IMR-90 (cell line): ENCODE measurements at regions not wholly inside any gene's neighbourhood (a gene's known extent, or its start where the extent isn't known, plus 50 kb on each side); places are given as distances from the start of the nearest gene placed in this dataset.
A peak's percentile ranks its signal among the peaks of the same experiment; 100 is the strongest.

ENCODE experiments used
- ATAC-seq: fragments of 200-7000 bp; cut with Tn5 transposase; 2 replicates; pipeline ENCODE4 v1.9.1; 2020; ENCODE audit warnings: low read depth, mild to moderate bottlenecking, moderate library complexity
- BruUV-seq: library from RNA; stranded (reverse); fragments of 400-500 nt; replicated peaks from 2 replicates; lab custom pipeline; 2021; lab: Mats Ljungman, UMichigan
- CTCF ChIA-PET: fragments of 300-600 bp; formaldehyde crosslinking; extraction: SDS; loops from one replicate; lab custom pipeline; 2021; ENCODE audit warnings: antibody characterized with exemption; lab: Yijun Ruan, JAX
- POLR2A ChIA-PET: fragments of 300-600 bp; sonication (Branson Sonifier 250); formaldehyde crosslinking; loops from one replicate; lab custom pipeline; 2022; ENCODE audit warnings: antibody characterized with exemption; ENCODE audit not compliant: unreplicated experiment; lab: Charles Lee
- DNase-seq: peaks from one replicate; pipeline ENCODE4 v3.0.0; 2013
- H2AFZ ChIP-seq: replicated peaks from 2 replicates; pipeline ENCODE3; 2013; ENCODE audit warnings: low read length, mild to moderate bottlenecking; ENCODE audit not compliant: poor library complexity
- H2AK5ac ChIP-seq: 2 replicates; pipeline ENCODE4 v1.6.1; 2013; ENCODE audit warnings: low read depth, low read length, inconsistent platforms
- H2AK9ac ChIP-seq: replicated peaks from 2 replicates; pipeline ENCODE3; 2013; ENCODE audit warnings: mild to moderate bottlenecking, low read depth, low read length, moderate library complexity; ENCODE audit not compliant: poor library complexity
- H2BK120ac ChIP-seq: 2 replicates; pipeline ENCODE4 v1.6.1; 2013; ENCODE audit warnings: low read depth, low read length, inconsistent platforms
- H2BK15ac ChIP-seq: 3 replicates; pipeline ENCODE4 v1.6.1; 2013; ENCODE audit warnings: low read depth, low read length, inconsistent platforms
- H2BK20ac ChIP-seq: 2 replicates; pipeline ENCODE4 v1.6.1; 2013; ENCODE audit warnings: low read depth, mild to moderate bottlenecking, inconsistent platforms, low read length, moderate library complexity
- H2BK5ac ChIP-seq: 2 replicates; pipeline ENCODE4 v1.6.1; 2013; ENCODE audit warnings: mild to moderate bottlenecking, low read depth, low read length, inconsistent platforms; ENCODE audit not compliant: poor library complexity, severe bottlenecking
- H3K14ac ChIP-seq: replicated peaks from 2 replicates; pipeline ENCODE4 v1.6.1; 2013; ENCODE audit warnings: low read depth, low read length, inconsistent platforms
- H3K18ac ChIP-seq: 2 replicates; pipeline ENCODE4 v1.6.1; 2013; ENCODE audit warnings: low read depth, low read length, control low read depth
- H3K23ac ChIP-seq: 2 replicates; pipeline ENCODE4 v1.6.1; 2013; ENCODE audit warnings: low read depth, low read length, inconsistent platforms
- H3K27ac ChIP-seq: 2 replicates; pipeline ENCODE4 v1.5.1; 2013; ENCODE audit warnings: mild to moderate bottlenecking, control low read depth, low read length; ENCODE audit not compliant: insufficient read depth
- H3K27me3 ChIP-seq: 2 replicates; pipeline ENCODE4 v1.6.1; 2013; ENCODE audit warnings: low read length; ENCODE audit not compliant: control insufficient read depth, insufficient read depth
- H3K36me3 ChIP-seq: 2 replicates; pipeline ENCODE4 v1.6.1; 2013; ENCODE audit warnings: low read length, mixed read lengths; ENCODE audit not compliant: control insufficient read depth, insufficient read depth
- H3K4ac ChIP-seq: 2 replicates; pipeline ENCODE4 v1.6.1; 2013; ENCODE audit warnings: low read depth, low read length, inconsistent platforms
- H3K4me1 ChIP-seq: 2 replicates; pipeline ENCODE4 v1.6.1; 2013; ENCODE audit warnings: low read length, mixed read lengths; ENCODE audit not compliant: control insufficient read depth, insufficient read depth
- H3K4me2 ChIP-seq: 2 replicates; pipeline ENCODE4 v1.6.1; 2013; ENCODE audit warnings: low read depth, mild to moderate bottlenecking, control low read depth, low read length, moderate library complexity
- H3K4me3 ChIP-seq: 2 replicates; pipeline ENCODE4 v1.5.1; 2013; ENCODE audit warnings: low read depth, mild to moderate bottlenecking, control low read depth, low read length, moderate library complexity; ENCODE audit not compliant: insufficient read depth
- H3K56ac ChIP-seq: 2 replicates; pipeline ENCODE4 v1.6.1; 2013; ENCODE audit warnings: low read length, inconsistent platforms; ENCODE audit not compliant: insufficient read depth; ENCODE audit errors: extremely low read depth
- H3K79me1 ChIP-seq, 2 experiments: 2 replicates each; pipeline ENCODE4 v1.6.1; 2013; ENCODE audit warnings: low read length in 2 of 2, inconsistent platforms in 1 of 2, low read depth in 1 of 2
- H3K9ac ChIP-seq: 2 replicates; pipeline ENCODE4 v1.6.1; 2013; ENCODE audit warnings: low read depth, low read length, control low read depth
- H3K9me1 ChIP-seq: 2 replicates; pipeline ENCODE4 v1.6.1; 2013; ENCODE audit warnings: low read length, inconsistent platforms; ENCODE audit not compliant: insufficient read depth
- H3K9me3 ChIP-seq: 2 replicates; pipeline ENCODE4 v1.6.1; 2013; ENCODE audit warnings: low read length; ENCODE audit not compliant: control insufficient read depth, insufficient read depth
- H4K20me1 ChIP-seq: 2 replicates; pipeline ENCODE4 v1.6.1; 2013; ENCODE audit warnings: low read length, inconsistent platforms; ENCODE audit not compliant: insufficient read depth
- H4K5ac ChIP-seq: 2 replicates; pipeline ENCODE4 v1.6.1; 2013; ENCODE audit warnings: mild to moderate bottlenecking, low read depth, low read length, control low read depth
- H4K8ac ChIP-seq, 2 experiments: 2 replicates each; pipeline ENCODE4 v1.6.1; 2013; ENCODE audit warnings: low read depth in 2 of 2, low read length in 2 of 2, control low read depth in 1 of 2, inconsistent platforms in 1 of 2
- H4K91ac ChIP-seq: 2 replicates; pipeline ENCODE4 v1.6.1; 2013; ENCODE audit warnings: low read depth, low read length, inconsistent platforms; ENCODE audit not compliant: insufficient read depth
- BHLHE40 ChIP-seq: fragments of 150-350 bp; IDR thresholded peaks from 2 replicates; pipeline ENCODE4 v1.6.1; 2016; ENCODE audit warnings: mild to moderate bottlenecking, low read depth, low read length
- CEBPB ChIP-seq: IDR thresholded peaks from 2 replicates; pipeline ENCODE4 v1.6.1; 2012; ENCODE audit warnings: low read depth, low read length, improper control_type of control experiment
- MAZ ChIP-seq: IDR thresholded peaks from 2 replicates; pipeline ENCODE4 v1.6.1; 2012; ENCODE audit warnings: low read depth, mild to moderate bottlenecking, low read length, improper control_type of control experiment, moderate library complexity, borderline replicate concordance
- POLR2A ChIP-seq: IDR thresholded peaks from 2 replicates; pipeline ENCODE4 v1.6.1; 2012; ENCODE audit warnings: mild to moderate bottlenecking, low read depth, low read length
- SMC3 ChIP-seq: fragments of 150-350 bp; IDR thresholded peaks from 2 replicates; pipeline ENCODE4 v1.6.1; 2016; ENCODE audit warnings: low read depth, mild to moderate bottlenecking, antibody characterized with exemption, low read length, moderate library complexity
- dilution Hi-C: fragments of 300-500 bp; cut with HindIII; formaldehyde crosslinking; loops from one replicate; pipeline ENCODE4 v1.14.3; 2018; ENCODE audit warnings: low sequenced_read_pairs; ENCODE audit not compliant: unreplicated experiment
- in situ Hi-C: fragments of 300-500 bp; cut with MboI; formaldehyde crosslinking; loops from 3 replicates; pipeline ENCODE4 v1.14.3; 2019; ENCODE audit warnings: low sequenced_read_pairs, inconsistent platforms, mixed read lengths
- intact Hi-C: fragments of 100-400 bp; cut with micrococcal nuclease; formaldehyde crosslinking; loops from 2 replicates; pipeline ENCODE4 v1.10.0; 2022

DNA sequence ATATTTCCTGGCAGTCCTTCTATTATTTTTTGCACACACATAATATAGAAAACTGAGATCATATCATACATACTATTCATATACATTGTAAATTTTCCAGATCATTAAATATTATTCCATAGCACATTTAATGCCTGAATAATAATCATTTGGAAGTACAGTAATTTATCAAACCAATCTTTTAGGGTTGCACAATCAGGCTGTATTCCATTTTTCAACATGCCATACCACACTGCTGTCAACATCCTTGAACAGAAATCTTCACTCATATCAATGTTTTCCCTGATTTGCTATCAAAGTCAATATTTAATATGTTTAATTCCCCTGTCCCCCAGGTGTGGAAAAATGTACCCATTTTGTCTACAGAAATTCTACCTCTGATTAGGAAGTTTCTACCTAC is 122.7 kb upstream of the ADGRF1 start:
- Histone ChIP-seq H2AK5ac (no peak overlapping the region), H2AK9ac (no peak overlapping the region), H3K27ac (no peak overlapping the region), H2AFZ (no peak overlapping the region), H3K18ac (no peak overlapping the region), H2BK5ac (no peak overlapping the region), H3K9me3 (no peaks in the 10 kb centered on the region), H2BK120ac (no peak overlapping the region), H3K9ac (no peak overlapping the region), H2BK15ac (no peak overlapping the region), H4K20me1 (no peaks in the 10 kb centered on the region), H4K5ac (no peak overlapping the region), H3K9me1 (peaks cover 4% of the 10 kb centered on the region; the same call in 1 of the 2 replicates), H3K27me3 (no peaks in the 10 kb centered on the region), H4K8ac (no peak overlapping the region), H3K4me1 (peaks cover 12% of the 10 kb centered on the region), H3K23ac (no peak overlapping the region), H3K56ac (no peak overlapping the region), H4K91ac (no peak overlapping the region), H3K4me3 (no peak overlapping the region), H3K36me3 (no peaks in the 10 kb centered on the region), H3K4ac (no peak overlapping the region), H2BK20ac (no peak overlapping the region), H3K14ac (no peak overlapping the region), H3K79me1 (no peaks in the 10 kb centered on the region), H3K4me2 (no peak overlapping the region)
- TF ChIP-seq MAZ, result no peak
- TF ChIP-seq SMC3, result no peak
- TF ChIP-seq POLR2A, result no peak
- no peak for TF ChIP-seq BHLHE40
- TF ChIP-seq CEBPB, result peak; percentile 27; the same call in 1 of the 2 replicates
- no TSS peak for BruUV-seq
- intact Hi-C loops (loop anchor here (5.0 kb wide), 1 partner anchor 77 kb away; no protein-coding TSS in a partner anchor), dilution Hi-C loops (no loop called here), in situ Hi-C loops (no loop called here)
- no peak for DNase-seq
- ChIA-PET CTCF (no interaction called here), POLR2A (no interaction called here)
- no peak for ATAC-seq
